ENCODE measurements at regions not wholly inside any gene's neighbourhood (a gene's known extent, or its start where the extent isn't known, plus 50 kb on each side); places are given as distances from the start of the nearest gene placed in this dataset.
A peak's percentile ranks its signal among the peaks of the same experiment; 100 is the strongest.

- TF ChIP-seq CTCF (IDR thresholded peaks at IDR 0.05), result no peak
- DNase-seq (no peak), ATAC-seq (no peak)
- peaks cover 50% of the 10 kb centered on the region for H3K27me3 Mint-ChIP-seq
- H3K36me3 Mint-ChIP-seq (ENCODE audit: low read depth), result no peaks in the 10 kb centered on the region
- intact Hi-C loops (cut with micrococcal nuclease), result no loop called here
- POLR2A ChIA-PET, result interaction anchor here (0.8 kb wide), 1 partner anchor 136 kb away, joined by 3 read pairs; no protein-coding TSS in a partner anchor
- H3K9me3 Mint-ChIP-seq, result no peaks in the 10 kb centered on the region
- H3K4me3 Mint-ChIP-seq, result peak overlapping the region; percentile 41
- no peak overlapping the region for H3K27ac Mint-ChIP-seq
- peaks cover 18% of the 10 kb centered on the region for H3K4me1 Mint-ChIP-seq (ENCODE audit: low read depth)
- CTCF ChIA-PET, result interaction anchor here (2.0 kb wide), 1 partner anchor 270 kb away, joined by 8 read pairs; no protein-coding TSS in a partner anchor
Measured at GRCh38 chr12:94873734-94874517, 129.6 kb downstream of the NDUFA12 start.

DNA sequence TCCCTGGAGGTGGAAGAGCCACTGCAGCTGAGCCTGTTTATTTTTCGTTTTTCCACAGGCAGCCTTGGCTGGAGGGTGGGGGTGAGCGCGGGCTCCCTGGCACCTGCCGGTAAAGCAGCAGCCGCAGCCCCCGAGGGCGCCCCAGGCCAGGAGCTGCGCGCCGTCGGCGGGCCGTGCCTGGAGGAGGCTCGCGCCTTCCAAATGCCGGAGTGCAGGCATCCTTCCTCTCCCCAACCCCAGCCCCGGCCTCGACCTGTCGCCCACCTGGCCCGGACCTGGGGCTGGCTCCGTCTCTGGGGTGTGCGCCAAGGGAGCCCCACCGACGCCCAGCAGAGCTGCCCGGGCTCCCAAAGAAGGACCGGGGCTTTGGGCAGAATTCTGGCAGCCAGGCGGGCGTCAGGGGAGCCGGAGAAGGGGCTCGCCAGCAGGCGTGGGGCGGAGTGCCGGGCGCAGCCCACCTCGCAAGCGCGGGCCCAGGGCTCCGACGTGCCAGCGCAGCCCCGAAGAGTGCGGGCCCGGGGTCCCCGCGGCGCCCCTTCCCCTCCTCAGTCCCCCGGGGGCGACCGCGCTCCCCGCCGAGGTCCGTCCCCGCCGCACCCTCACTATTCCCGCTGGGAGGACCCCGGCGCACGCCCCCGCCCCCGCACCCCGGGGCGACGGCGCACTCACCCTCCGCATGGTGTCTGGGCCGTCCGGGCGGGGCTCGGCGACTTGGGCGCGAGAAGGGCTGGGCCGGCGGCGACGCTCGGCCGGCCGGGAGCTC is 130.3 kb downstream of the NDUFA12 start:
- POLR2A ChIA-PET, result no interaction called here
- peaks cover 18% of the 10 kb centered on the region for H3K4me1 Mint-ChIP-seq (ENCODE audit: low read depth)
- H3K9me3 Mint-ChIP-seq, result no peaks in the 10 kb centered on the region
- H3K36me3 Mint-ChIP-seq (ENCODE audit: low read depth), result no peaks in the 10 kb centered on the region
- H3K27me3 Mint-ChIP-seq, result peaks cover 46% of the 10 kb centered on the region
- H3K27ac Mint-ChIP-seq, result no peak overlapping the region
- TF ChIP-seq CTCF (IDR thresholded peaks at IDR 0.05), result no peak
- no peak for DNase-seq
- intact Hi-C loops (cut with micrococcal nuclease), result no loop called here
- ATAC-seq, result peak; percentile 53
- CTCF ChIA-PET, result no interaction called here
- H3K4me3 Mint-ChIP-seq, result no peak overlapping the region

DNA sequence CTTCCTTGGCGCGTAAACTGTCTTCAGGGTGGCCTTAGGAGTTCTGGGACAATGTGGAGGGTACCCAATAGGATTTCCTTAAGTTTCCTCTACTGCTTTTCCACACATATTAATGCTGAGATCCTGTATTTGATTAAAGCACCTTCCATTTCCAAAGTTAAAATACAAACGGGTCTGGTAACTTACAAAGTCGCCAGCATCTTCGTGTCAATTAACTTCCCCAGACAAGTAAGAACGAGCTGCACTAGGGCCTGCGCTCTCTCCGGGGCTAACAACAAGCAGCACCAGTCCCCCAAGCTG is 130.9 kb downstream of the NDUFA12 start:
- ChIA-PET CTCF (no interaction called here), POLR2A (no interaction called here)
- Mint-ChIP-seq H3K27me3 (peaks cover 44% of the 10 kb centered on the region), H3K27ac (no peak overlapping the region), H3K4me1 (ENCODE audit: low read depth) (peaks cover 18% of the 10 kb centered on the region), H3K4me3 (peak overlapping the region; percentile 26), H3K36me3 (ENCODE audit: low read depth) (no peaks in the 10 kb centered on the region), H3K9me3 (no peaks in the 10 kb centered on the region)
- TF ChIP-seq CTCF (IDR thresholded peaks at IDR 0.05), result no peak
- intact Hi-C loops (cut with micrococcal nuclease), result no loop called here
- DNase-seq (no peak), ATAC-seq (no peak)

GRCh38 chr12:94872007-94872653 is 131.4 kb downstream of the NDUFA12 start:
- no peak for DNase-seq

More at GRCh38 chr12:94872007-94872653, 131.4 kb downstream of the NDUFA12 start:
- no peaks in the 10 kb centered on the region for H3K36me3 Mint-ChIP-seq (ENCODE audit: low read depth)
- no peak overlapping the region for H3K27ac Mint-ChIP-seq
- ChIA-PET CTCF (no interaction called here), POLR2A (no interaction called here)
- H3K9me3 Mint-ChIP-seq, result no peaks in the 10 kb centered on the region
- no peak for TF ChIP-seq CTCF (IDR thresholded peaks at IDR 0.05)
- peaks cover 42% of the 10 kb centered on the region for H3K27me3 Mint-ChIP-seq
- intact Hi-C loops (cut with micrococcal nuclease), result no loop called here
- H3K4me1 Mint-ChIP-seq (ENCODE audit: low read depth), result peaks cover 18% of the 10 kb centered on the region
- ATAC-seq, result no peak
- H3K4me3 Mint-ChIP-seq, result no peak overlapping the region
